Right ventricle myocardium inferior (tissue), 1 donor: ENCODE measurements at regions not wholly inside any gene's neighbourhood (a gene's known extent, or its start where the extent isn't known, plus 50 kb on each side); places are given as distances from the start of the nearest gene placed in this dataset.
"Not testable (repeated sequence)": the region's sequence is repeated elsewhere in the genome, so short reads cannot be mapped to it uniquely, and the experiment has no call there.

Source experiments
- ATAC-seq: fragments of 200-7000 bp; cut with Tn5 transposase; one replicate; pipeline ENCODE4 v1.9.1; 2020; ENCODE audit warnings: mild to moderate bottlenecking, moderate library complexity
- DNase-seq: peaks from one replicate; pipeline ENCODE4 v3.0.0; 2021; ENCODE audit errors: missing footprints
- intact Hi-C: fragments of 100-400 bp; cut with DNase I; formaldehyde crosslinking; loops from one replicate; pipeline ENCODE4 v1.11.0; 2022
- donor health status: DM: no; HTN: yes; CAD: no; lungs with severe emphysema.

GRCh38 chr19:13666165-13666564 lies 98.2 kb upstream of the MRI1 start:
- intact Hi-C loops, result no loop called here
- DNase-seq, result no peak
- no peak for ATAC-seq

- intact Hi-C loops, result no loop called here
- DNase-seq (no peak), ATAC-seq (no peak)
Observed at GRCh38 chr19:13665125-13665905, 99.0 kb upstream of the MRI1 start.

- ATAC-seq (no peak), DNase-seq (no peak)
- intact Hi-C loops, result no loop called here
Observed at GRCh38 chr19:13652810-13653590, 111.3 kb upstream of the MRI1 start.

- intact Hi-C loops, result no loop called here
Observed at GRCh38 chr19:13646758-13647157, 117.6 kb upstream of the MRI1 start.

GRCh38 chr19:13644645-13645044 lies 119.7 kb upstream of the MRI1 start:
- intact Hi-C loops, result no loop called here
- DNase-seq (no peak), ATAC-seq (no peak)

More at GRCh38 chr19:13646758-13647157, 117.6 kb upstream of the MRI1 start:
- ATAC-seq (no peak), DNase-seq (no peak)

- ATAC-seq (no peak), DNase-seq (no peak)
- intact Hi-C loops, result no loop called here
Observed at GRCh38 chr19:13640611-13641010, 123.7 kb upstream of the MRI1 start.

GRCh38 chr19:13639342-13639929 lies 124.9 kb upstream of the MRI1 start:
- intact Hi-C loops, result no loop called here
- DNase-seq (no peak), ATAC-seq (no peak)

GRCh38 chr19:13637664-13638063 lies 126.7 kb upstream of the MRI1 start:
- no peak for ATAC-seq

GRCh38 chr19:13634658-13635057 lies 128.4 kb upstream of the CACNA1A start:
- ATAC-seq (no peak), DNase-seq (no peak)
- intact Hi-C loops, result no loop called here

More at GRCh38 chr19:13637664-13638063, 126.7 kb upstream of the MRI1 start:
- DNase-seq, result no peak
- intact Hi-C loops, result no loop called here

- intact Hi-C loops, result no loop called here
- no peak for ATAC-seq
- DNase-seq, result no peak
Observed at GRCh38 chr19:13633522-13633922, 127.2 kb upstream of the CACNA1A start.

- DNase-seq (no peak), ATAC-seq (no peak)
- intact Hi-C loops, result no loop called here
Observed at GRCh38 chr19:13633109-13633508, 126.8 kb upstream of the CACNA1A start.

GRCh38 chr19:13632164-13632563 lies 125.9 kb upstream of the CACNA1A start:
- ATAC-seq, intact Hi-C loops, DNase-seq: not testable (repeated sequence)

GRCh38 chr19:13629687-13630357 lies 123.5 kb upstream of the CACNA1A start:
- no peak for ATAC-seq
- no peak for DNase-seq
- intact Hi-C loops, result no loop called here

- intact Hi-C loops, result no loop called here
- no peak for ATAC-seq
- no peak for DNase-seq
Observed at GRCh38 chr19:13627531-13627930, 121.3 kb upstream of the CACNA1A start.

- intact Hi-C loops, result no loop called here
- no peak for DNase-seq
- ATAC-seq, result no peak
Observed at GRCh38 chr19:13623716-13624710, 117.7 kb upstream of the CACNA1A start.

GRCh38 chr19:13622766-13623715 lies 116.8 kb upstream of the CACNA1A start:
- intact Hi-C loops, result no loop called here

GRCh38 chr19:13621413-13621812 lies 115.1 kb upstream of the CACNA1A start:
- intact Hi-C loops, result no loop called here
- DNase-seq (no peak), ATAC-seq (no peak)

More at GRCh38 chr19:13622766-13623715, 116.8 kb upstream of the CACNA1A start:
- no peak for ATAC-seq
- DNase-seq, result no peak
